HG03045 (cell line): ENCODE measurements at regions not wholly inside any gene's neighbourhood (a gene's known extent, or its start where the extent isn't known, plus 50 kb on each side); places are given as distances from the start of the nearest gene placed in this dataset.
"Not testable (repeated sequence)": the region's sequence is repeated elsewhere in the genome, so short reads cannot be mapped to it uniquely, and the experiment has no call there.

Source experiments
- ATAC-seq: cut with Tn5 transposase; IDR thresholded peaks from one replicate; pipeline ENCODE4 v1.9.1; 2021; ENCODE audit warnings: mild to moderate bottlenecking, moderate library complexity; ENCODE audit not compliant: unreplicated experiment

DNA sequence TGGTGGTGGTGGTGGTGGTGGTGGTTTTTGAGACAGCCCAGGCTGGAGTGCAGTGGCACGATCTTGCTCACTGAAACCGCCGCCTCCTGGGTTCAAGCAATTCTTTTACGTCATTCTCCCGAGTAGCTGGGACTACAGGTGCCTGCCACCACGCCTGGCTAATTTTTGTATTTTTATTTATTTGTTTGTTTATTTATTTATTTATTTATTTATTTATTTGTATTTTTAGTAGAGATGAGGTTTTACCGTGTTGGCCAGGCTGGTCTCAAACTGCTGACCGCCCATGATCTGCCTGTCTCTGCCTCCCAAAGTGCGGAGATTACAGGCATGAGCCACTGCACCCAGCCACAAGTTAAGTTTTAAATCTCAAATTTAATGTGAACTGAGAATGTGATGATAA, 126.5 kb downstream of the PCDH18 start:
- ATAC-seq, result not testable (repeated sequence)

DNA sequence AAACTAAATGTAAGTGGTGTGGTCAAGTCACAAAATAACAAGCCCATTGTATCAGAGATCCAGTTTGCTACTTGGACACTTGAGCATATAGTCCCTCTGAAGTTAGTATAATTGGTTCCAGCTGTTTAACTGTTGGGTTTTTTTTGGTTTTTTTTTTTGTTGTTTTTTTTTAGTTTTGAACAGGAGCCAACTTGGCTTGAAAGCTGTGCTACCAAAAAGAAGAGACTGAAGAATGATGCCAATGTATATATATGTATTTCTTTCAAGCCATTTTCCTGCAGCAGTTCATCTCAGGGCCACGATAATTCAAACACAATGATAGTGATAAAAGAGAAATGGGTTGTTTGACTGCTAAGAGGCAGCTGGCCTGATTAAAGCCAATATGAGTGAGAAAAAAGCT, 138.3 kb downstream of the PCDH18 start:
- ATAC-seq, result no peak

DNA sequence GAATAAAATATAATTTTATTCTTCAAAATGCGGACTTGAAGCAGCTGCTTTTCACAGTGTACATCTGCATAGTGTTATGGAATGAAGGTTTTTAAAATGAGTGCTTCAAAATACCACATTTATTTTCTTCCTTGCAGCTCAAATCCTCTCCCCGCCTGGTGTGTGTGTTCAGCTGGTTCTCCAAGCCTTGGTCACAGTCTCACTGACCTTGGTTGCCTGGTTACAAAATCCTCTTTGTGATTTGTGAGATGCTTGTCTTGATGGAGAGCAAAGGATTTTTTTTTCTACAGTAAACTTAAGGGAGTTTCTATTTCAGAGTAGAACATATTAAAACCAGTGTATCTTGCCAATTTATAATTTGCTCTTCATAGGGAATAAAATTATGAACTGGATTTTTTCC, 139.2 kb downstream of the PCDH18 start:
- ATAC-seq, result no peak

DNA sequence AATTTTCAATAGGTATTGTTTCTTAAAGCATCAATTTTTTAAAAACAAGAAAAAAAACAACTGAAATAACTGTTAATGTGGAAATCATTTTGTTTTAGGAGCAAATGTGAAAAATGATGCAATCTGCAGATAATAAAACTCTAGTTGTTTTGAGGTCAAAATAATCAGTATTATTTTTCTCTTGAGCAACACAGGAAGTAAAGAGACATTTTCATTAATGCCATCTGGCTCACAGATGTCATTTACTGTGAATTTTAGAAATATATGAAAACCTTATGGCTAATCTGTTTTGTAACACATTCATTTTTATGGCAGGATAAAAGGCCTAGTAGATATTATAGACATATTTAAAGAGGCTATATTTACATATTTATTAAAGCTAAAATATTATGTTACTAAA, 141.6 kb downstream of the PCDH18 start:
- no peak for ATAC-seq

- no peak for ATAC-seq
Measured at GRCh38 chr4:137389911-137390520, 142.3 kb downstream of the PCDH18 start.

DNA sequence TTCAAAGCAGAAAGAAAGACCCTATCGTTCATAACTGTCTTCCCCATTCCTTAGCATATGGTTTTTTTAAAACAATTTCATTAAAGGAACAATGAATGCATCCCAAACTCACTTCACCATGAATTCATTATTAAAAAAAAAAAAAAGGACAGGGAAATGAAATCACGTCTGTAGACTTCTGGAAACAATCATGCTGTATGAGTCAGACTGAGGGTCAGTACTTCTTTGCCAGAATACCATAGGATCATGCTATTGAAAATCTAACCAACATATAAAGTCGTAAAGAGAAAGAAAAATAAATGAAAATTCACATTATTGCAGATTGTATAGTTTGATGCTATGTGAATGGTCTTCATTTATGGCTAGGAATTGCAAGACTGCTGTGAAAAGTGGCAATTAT, 144.4 kb downstream of the PCDH18 start:
- no peak for ATAC-seq

- no peak for ATAC-seq
Measured at GRCh38 chr4:137384476-137384875, 147.8 kb downstream of the PCDH18 start.

DNA sequence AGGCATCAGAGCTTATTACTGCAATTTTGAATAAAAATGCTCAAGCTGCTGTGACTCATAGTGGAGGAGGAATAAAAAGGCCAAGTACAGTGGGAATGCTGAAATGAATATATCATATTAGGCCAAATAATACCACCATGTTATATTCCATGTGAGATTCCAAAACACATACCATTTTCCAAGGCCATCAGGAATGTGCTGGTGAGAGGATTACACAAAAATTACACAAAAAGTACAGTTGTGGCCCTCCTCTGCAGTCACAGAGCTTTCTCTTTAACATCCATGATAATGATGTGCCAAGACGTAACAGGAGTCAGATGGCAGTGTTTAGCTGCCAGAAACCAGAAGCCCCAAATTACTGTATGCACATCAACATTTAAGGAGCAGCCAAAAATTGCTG, 153.5 kb downstream of the PCDH18 start:
- no peak for ATAC-seq

DNA sequence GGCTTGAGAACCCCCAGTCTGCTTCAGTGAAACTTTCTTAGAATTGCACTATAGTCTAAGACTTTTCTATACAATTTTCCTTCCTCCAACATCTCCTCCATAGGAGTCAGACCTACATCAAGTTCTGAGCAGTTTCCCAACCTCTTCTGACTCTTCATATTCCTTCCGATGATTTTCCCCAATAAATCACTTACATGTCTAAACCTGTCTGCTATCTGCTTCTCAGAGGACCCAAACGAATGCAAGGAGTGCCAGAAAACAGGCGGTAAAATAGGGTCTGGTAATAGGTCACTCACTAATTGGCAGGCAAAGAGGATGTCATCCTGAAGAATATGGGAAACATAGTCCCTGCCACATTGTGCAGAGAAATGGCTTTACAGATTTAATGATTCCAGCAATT, 153.9 kb downstream of the PCDH18 start:
- ATAC-seq, result no peak

- ATAC-seq, result no peak
Measured at GRCh38 chr4:137376312-137376711, 156.0 kb downstream of the PCDH18 start.

- ATAC-seq, result no peak
Measured at GRCh38 chr4:137375111-137375850, 157.0 kb downstream of the PCDH18 start.

DNA sequence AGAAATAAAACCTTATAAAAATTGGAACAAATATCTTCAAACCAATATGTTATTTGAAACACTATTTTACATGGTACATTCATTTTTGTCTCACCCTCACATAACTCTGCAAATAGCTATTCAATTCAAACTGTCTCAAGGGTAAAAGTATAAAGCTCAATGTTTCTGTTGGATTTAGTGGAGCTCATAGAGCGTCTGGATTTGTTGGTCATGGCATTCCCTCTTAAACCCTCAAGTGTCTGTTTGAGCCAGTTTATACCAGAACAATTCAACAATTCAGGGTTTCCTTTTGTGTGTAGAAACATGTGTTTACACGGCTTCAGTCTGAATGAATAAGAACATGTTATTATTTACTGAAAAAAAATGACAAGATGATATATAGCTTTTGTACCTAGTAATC, 161.6 kb downstream of the PCDH18 start:
- ATAC-seq, result no peak

DNA sequence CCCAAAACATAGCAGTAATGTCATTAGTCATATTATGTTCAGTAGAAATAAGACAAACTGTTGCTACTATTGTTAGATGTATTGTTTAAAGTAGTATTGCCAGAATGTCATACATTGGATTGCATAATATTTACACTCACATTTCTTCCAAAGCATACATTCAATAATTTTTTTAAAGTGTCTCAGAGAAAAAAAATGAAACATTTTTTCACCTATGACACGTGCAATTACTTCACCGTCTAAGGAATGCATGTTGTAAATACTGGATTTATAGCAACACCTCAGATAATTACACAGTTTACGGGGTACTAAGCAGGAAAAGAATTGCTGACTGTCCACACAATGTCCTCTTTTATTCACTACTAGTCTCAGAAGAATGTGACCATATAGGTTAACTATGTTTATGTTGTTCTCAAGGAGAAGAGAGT, 162.1 kb downstream of the PCDH18 start:
- ATAC-seq, result no peak

DNA sequence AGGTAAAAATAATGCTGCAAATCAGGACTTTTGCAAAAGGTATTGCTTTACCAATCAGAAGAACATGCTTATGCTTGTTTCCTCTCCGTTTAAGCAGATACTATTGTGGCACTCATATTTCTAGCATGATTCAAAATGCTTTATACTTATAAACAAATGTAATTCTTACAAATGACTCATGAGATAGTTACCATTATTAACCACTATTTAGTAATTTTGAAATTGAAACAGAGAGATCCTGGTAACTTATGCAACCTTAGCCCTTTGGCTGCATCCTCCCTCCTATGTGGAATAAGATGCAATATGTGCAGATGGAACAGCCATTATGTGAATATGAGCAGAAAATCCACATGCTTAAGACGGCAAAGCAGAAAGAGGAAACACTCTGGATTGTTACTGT, 164.7 kb downstream of the PCDH18 start:
- no peak for ATAC-seq

DNA sequence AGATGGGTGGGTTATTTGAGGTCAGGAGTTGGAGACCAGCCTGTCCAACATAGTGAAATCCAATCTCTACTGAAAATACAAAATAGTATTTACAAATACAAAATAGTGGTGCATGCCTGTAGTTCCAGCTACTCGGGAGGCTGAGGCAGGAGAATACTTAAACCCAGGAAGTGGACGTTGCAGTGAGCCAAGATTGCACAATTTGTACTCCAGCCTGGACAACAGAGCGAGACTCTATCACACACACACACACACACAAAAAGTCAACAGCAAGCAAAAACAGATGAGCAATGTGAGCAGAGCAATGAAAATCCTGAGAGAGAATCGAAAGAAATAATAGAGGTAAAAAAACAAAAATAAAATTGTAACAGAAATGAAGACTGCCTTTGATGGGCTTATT, 168.8 kb downstream of the PCDH18 start:
- no peak for ATAC-seq

- ATAC-seq, result no peak
Measured at GRCh38 chr4:137361756-137362470, 170.4 kb downstream of the PCDH18 start.

- no peak for ATAC-seq
Measured at GRCh38 chr4:137360761-137361160, 171.5 kb downstream of the PCDH18 start.

DNA sequence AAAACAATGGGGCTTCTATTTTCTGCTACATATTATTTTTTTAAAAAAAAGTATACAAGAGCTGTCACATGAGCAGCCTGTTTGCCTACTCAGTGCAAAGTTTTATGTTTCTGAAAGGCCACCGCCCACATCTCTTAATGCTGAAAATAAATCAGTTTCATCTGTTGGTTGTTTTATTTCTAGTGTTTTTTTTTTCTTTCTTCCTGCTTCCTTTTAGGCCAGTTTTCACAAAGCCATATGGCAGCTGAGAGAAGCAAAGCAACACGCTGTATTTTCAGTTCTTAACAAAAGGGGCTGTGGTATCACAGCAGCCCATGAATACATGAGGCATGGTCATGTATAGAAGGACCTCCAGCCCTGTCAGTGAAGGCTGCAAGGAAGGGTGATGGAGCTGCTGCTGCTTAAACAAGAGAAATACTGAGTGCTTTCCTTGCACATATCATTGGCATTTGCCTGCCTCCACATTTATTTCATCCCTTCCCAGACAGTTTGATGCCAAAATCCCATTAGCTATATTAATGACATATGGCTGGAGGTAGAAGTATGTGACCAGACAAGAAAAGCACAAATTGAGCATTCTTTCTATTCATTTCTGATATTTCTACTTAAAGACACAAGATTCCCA, 172.5 kb downstream of the PCDH18 start:
- ATAC-seq, result no peak

DNA sequence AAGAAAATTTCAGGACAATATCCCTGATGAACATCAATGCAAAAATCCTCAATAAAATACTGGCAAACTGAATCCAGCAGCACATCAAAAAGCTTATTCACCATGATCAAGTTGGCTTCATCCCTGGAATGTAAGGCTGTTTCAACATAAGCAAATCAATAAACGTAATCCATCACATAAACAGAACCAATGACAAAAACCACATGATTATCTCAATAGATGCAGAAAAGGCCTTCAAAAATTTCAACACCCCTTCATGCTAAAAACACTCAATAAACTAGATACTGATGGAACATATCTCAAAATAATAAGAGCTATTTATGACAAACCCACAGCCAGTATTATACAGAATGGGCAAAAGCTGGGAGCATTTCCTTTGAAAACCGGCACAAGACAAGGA, 177.7 kb downstream of the PCDH18 start:
- not testable (repeated sequence) for ATAC-seq

DNA sequence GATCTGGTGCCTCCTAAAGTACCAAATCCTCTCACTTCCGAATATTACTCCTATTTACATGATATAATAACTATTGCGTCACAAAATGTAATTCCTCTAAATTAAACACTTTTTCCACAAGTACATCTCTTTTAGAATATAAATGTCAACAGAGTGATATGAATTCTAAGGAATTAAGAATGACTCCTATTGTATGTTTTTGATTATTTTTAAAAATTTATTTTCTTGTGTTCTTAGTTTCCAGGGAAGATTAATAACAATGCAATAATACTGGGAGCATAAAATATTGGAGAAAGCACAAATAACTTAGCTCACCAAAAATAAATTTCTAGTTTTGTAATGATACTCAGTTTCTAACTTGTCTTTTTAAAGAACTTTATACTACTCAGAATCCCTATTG, 184.9 kb downstream of the PCDH18 start:
- ATAC-seq, result no peak

GRCh38 chr4:137345597-137345996, 186.7 kb downstream of the PCDH18 start:
- ATAC-seq, result no peak

DNA sequence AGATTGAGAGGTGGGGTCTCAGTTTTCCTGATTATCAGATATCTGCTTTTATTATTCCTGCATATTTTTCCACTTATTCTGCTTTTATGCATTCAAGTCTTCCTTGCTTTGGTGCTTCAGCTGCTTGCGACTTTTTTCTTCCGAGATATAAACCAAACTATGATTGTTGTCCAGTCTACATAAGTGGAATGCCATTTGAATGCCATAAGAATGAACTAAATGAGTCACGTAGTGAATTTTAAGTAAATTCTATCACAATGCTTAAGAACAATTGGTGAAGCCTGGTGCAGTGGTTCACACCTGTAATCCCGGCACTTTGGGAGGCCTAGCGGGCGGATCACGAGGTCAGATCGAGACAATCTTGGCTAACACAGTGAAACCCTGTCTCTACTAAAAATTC, 189.1 kb downstream of the PCDH18 start:
- no peak for ATAC-seq
